ENCODE measurements at regions not wholly inside any gene's neighbourhood (a gene's known extent, or its start where the extent isn't known, plus 50 kb on each side); places are given as distances from the start of the nearest gene placed in this dataset.

- Histone ChIP-seq H3K4me3 (replicated peaks in 1 of 2; ENCODE audit: low read depth in 1 of 2, low read length in 2 of 2) (no peak overlapping the region), H3K4me2 (ENCODE audit: low read length) (no peak overlapping the region), H3K27ac (ENCODE audit: low read depth, low read length) (no peak overlapping the region), H3K9ac (ENCODE audit: low read length) (no peak overlapping the region), H2AFZ (ENCODE audit: low read depth, low read length, poor library complexity, severe bottlenecking) (no peak overlapping the region), H3K9me2 (ENCODE audit: insufficient read depth) (no peaks in the 10 kb centered on the region), H4K20me1 (ENCODE audit: insufficient read depth) (no peaks in the 10 kb centered on the region), H3K27me3 (ENCODE audit: insufficient read depth, low read length) (no peaks in the 10 kb centered on the region), H3K9me3 (ENCODE audit: control insufficient read depth in 1 of 2, insufficient read depth in 1 of 2, low read depth in 1 of 2, low read length in 2 of 2) (peaks cover 0 to 7% of the 10 kb centered on the region in 2 experiments; a peak in 1 of 4 replicates), H3K36me3 (ENCODE audit: control insufficient read depth in 1 of 2, insufficient read depth in 2 of 2, low read length in 2 of 2) (no peaks in the 10 kb centered on the region), H3K4me1 (ENCODE audit: control insufficient read depth in 1 of 2, insufficient read depth in 2 of 2, low read length in 2 of 2) (no peaks in the 10 kb centered on the region), H3K79me2 (ENCODE audit: insufficient read depth, low read length) (no peaks in the 10 kb centered on the region)
- no TSS peak for BruUV-seq (replicated peaks)
- ChIA-PET CTCF (no interaction called here), POLR2A (no interaction called here), RAD21 (ENCODE audit: low non-redundant PET in 1 of 2, low total read pairs in 2 of 2, uncharacterized antibody in 2 of 2, unreplicated experiment in 2 of 2) (no interaction called here)
- no peak for ATAC-seq
- no peak for DNase-seq (ENCODE audit: low read depth, low spot score)
- TF ChIP-seq ZBTB33 (IDR thresholded peaks at IDR 0.05; ENCODE audit: extremely low read depth, insufficient replicate concordance, low read length) (no peak), POLR2AphosphoS5 (IDR thresholded peaks at IDR 0.05; ENCODE audit: low read depth, low read length) (no peak), ZFX (IDR thresholded peaks at IDR 0.05) (no peak), SRF (IDR thresholded peaks at IDR 0.05; ENCODE audit: low read depth) (no peak), FOSL1 (IDR thresholded peaks at IDR 0.05; ENCODE audit: low read depth) (no peak), CBX3 (IDR thresholded peaks at IDR 0.05; ENCODE audit: low read depth) (no peak), JUND (IDR thresholded peaks at IDR 0.05) (no peak), POLR2A (IDR thresholded peaks at IDR 0.05; ENCODE audit: borderline replicate concordance, extremely low read depth, insufficient read depth, insufficient read length) (no peak), SIN3A (IDR thresholded peaks at IDR 0.05; ENCODE audit: low read depth) (no peak), ELF1 (IDR thresholded peaks at IDR 0.05; ENCODE audit: borderline replicate concordance, low read depth) (no peak), EZH2 (IDR thresholded peaks at IDR 0.05) (no peak), YY1 (IDR thresholded peaks at IDR 0.05; ENCODE audit: extremely low read depth, insufficient replicate concordance, low read depth, low read length) (no peak), ZNF274 (IDR thresholded peaks at IDR 0.05; ENCODE audit: low read depth, low read length) (no peak), TCF7L2 (IDR thresholded peaks at IDR 0.05; ENCODE audit: borderline replicate concordance, extremely low read depth, insufficient read depth, insufficient read length) (no peak), EGR1 (IDR thresholded peaks at IDR 0.05; ENCODE audit: low read depth) (no peak)
- intact Hi-C loops (cut with micrococcal nuclease) = no loop called here
These were observed 108.0 kb upstream of the GHR start for GRCh38 chr5:42315214-42315613.
